ENCODE measurements at regions not wholly inside any gene's neighbourhood (a gene's known extent, or its start where the extent isn't known, plus 50 kb on each side); places are given as distances from the start of the nearest gene placed in this dataset.

- TF ChIP-seq CTCF (IDR thresholded peaks at IDR 0.05) (no peak), ZFX (IDR thresholded peaks at IDR 0.05; ENCODE audit: borderline replicate concordance) (no peak)
- no peak overlapping the region for H3K27ac ChIP-seq
Measured at GRCh38 chr3:164060923-164061322, 1017.4 kb downstream of the SI start.

- H3K27ac ChIP-seq, result no peak overlapping the region
- TF ChIP-seq ZFX (IDR thresholded peaks at IDR 0.05; ENCODE audit: borderline replicate concordance) (no peak), CTCF (IDR thresholded peaks at IDR 0.05) (no peak)
Measured at GRCh38 chr3:164049847-164050246, 1028.4 kb downstream of the SI start.

GRCh38 chr3:164048451-164048850 is 1029.8 kb downstream of the SI start:
- TF ChIP-seq ZFX (IDR thresholded peaks at IDR 0.05; ENCODE audit: borderline replicate concordance) (no peak), CTCF (IDR thresholded peaks at IDR 0.05) (no peak)
- no peak overlapping the region for H3K27ac ChIP-seq

GRCh38 chr3:164040991-164041390 is 1037.3 kb downstream of the SI start:
- no peak for TF ChIP-seq CTCF (IDR thresholded peaks at IDR 0.05)
- no peak for TF ChIP-seq ZFX (IDR thresholded peaks at IDR 0.05; ENCODE audit: borderline replicate concordance)
- H3K27ac ChIP-seq, result no peak overlapping the region

- no peak for TF ChIP-seq CTCF (IDR thresholded peaks at IDR 0.05)
- no peak for TF ChIP-seq ZFX (IDR thresholded peaks at IDR 0.05; ENCODE audit: borderline replicate concordance)
- no peak overlapping the region for H3K27ac ChIP-seq
Measured at GRCh38 chr3:164030194-164030593, 1048.1 kb downstream of the SI start.

GRCh38 chr3:164024786-164025185 is 1053.5 kb downstream of the SI start:
- H3K27ac ChIP-seq, result no peak overlapping the region
- TF ChIP-seq ZFX (IDR thresholded peaks at IDR 0.05; ENCODE audit: borderline replicate concordance), result no peak
- TF ChIP-seq CTCF (IDR thresholded peaks at IDR 0.05), result no peak

- TF ChIP-seq ZFX (IDR thresholded peaks at IDR 0.05; ENCODE audit: borderline replicate concordance) (no peak), CTCF (IDR thresholded peaks at IDR 0.05) (no peak)
- no peak overlapping the region for H3K27ac ChIP-seq
Measured at GRCh38 chr3:164023480-164023879, 1054.8 kb downstream of the SI start.
